22Rv1 (cell line): ENCODE measurements at regions not wholly inside any gene's neighbourhood (a gene's known extent, or its start where the extent isn't known, plus 50 kb on each side); places are given as distances from the start of the nearest gene placed in this dataset.

Experiments used
- CTCF ChIP-seq: fragments of 450-650 bp; IDR thresholded peaks from 2 replicates; pipeline ENCODE4 v1.5.1; 2017; ENCODE audit warnings: mild to moderate bottlenecking
- ZFX ChIP-seq: fragments of 450-650 bp; IDR thresholded peaks from 2 replicates; pipeline ENCODE4 v1.6.1; 2017; ENCODE audit warnings: antibody characterized with exemption, borderline replicate concordance

- TF ChIP-seq CTCF (no peak), ZFX (no peak)
Measured at GRCh38 chr13:38636761-38637160, 50.1 kb upstream of the FREM2 start.
